ENCODE measurements at regions not wholly inside any gene's neighbourhood (a gene's known extent, or its start where the extent isn't known, plus 50 kb on each side); places are given as distances from the start of the nearest gene placed in this dataset.
"Not testable (repeated sequence)": the region's sequence is repeated elsewhere in the genome, so short reads cannot be mapped to it uniquely, and the experiment has no call there.

- no peaks in the 10 kb centered on the region for H3K27me3 ChIP-seq (ENCODE audit: control insufficient read depth in 2 of 2, insufficient read depth in 2 of 2, low read length in 2 of 2)
- H3K9ac ChIP-seq (ENCODE audit: low read depth in 1 of 2, low read length in 2 of 2) = no peak overlapping the region
- H3K9me3 ChIP-seq (ENCODE audit: control insufficient read depth in 2 of 2, low read length in 2 of 2) = no peaks in the 10 kb centered on the region
- no peak overlapping the region for H3K27ac ChIP-seq (ENCODE audit: low read depth in 2 of 2, low read length in 2 of 2)
- H3K36me3 ChIP-seq (ENCODE audit: control insufficient read depth in 2 of 2, insufficient read depth in 2 of 2, low read length in 2 of 2) = no peaks in the 10 kb centered on the region
- H3K4me1 ChIP-seq (ENCODE audit: control insufficient read depth in 2 of 2, insufficient read depth in 2 of 2, low read length in 2 of 2) = no peaks in the 10 kb centered on the region
- H3K4me3 ChIP-seq (ENCODE audit: low read length in 2 of 2) = no peak overlapping the region
Measured at GRCh38 chr12:61138415-61138759, 1121.8 kb upstream of the USP15 start.

DNA sequence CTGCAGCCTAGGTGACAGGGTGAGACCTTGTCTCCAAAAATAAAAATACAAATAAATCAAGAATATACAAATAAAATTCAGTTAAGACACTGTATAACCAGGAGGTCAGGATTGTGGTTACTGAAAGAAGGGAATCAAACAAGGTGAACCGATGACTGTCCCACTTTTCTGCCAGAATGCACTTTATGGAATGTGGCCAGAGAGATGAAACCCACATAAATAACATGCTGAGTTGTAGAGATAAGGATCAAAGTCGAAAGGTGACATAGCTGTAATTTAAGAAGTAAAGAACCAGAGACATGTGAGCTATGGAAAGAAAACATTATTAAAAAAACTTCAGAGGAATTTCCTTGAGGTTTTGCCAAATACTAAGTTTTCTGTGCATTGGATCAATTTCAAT is 1098.2 kb upstream of the USP15 start:
- no peak overlapping the region for H3K27ac ChIP-seq (ENCODE audit: low read depth in 2 of 2, low read length in 2 of 2)
- no peaks in the 10 kb centered on the region for H3K27me3 ChIP-seq (ENCODE audit: control insufficient read depth in 2 of 2, insufficient read depth in 2 of 2, low read length in 2 of 2)
- H3K4me3 ChIP-seq (ENCODE audit: low read length in 2 of 2) = no peak overlapping the region
- H3K36me3 ChIP-seq (ENCODE audit: control insufficient read depth in 2 of 2, insufficient read depth in 2 of 2, low read length in 2 of 2) = no peaks in the 10 kb centered on the region
- no peaks in the 10 kb centered on the region for H3K4me1 ChIP-seq (ENCODE audit: control insufficient read depth in 2 of 2, insufficient read depth in 2 of 2, low read length in 2 of 2)
- H3K9me3 ChIP-seq (ENCODE audit: control insufficient read depth in 2 of 2, low read length in 2 of 2) = peaks cover 0 to 3% of the 10 kb centered on the region in 2 donors
- no peak overlapping the region for H3K9ac ChIP-seq (ENCODE audit: low read depth in 1 of 2, low read length in 2 of 2)

DNA sequence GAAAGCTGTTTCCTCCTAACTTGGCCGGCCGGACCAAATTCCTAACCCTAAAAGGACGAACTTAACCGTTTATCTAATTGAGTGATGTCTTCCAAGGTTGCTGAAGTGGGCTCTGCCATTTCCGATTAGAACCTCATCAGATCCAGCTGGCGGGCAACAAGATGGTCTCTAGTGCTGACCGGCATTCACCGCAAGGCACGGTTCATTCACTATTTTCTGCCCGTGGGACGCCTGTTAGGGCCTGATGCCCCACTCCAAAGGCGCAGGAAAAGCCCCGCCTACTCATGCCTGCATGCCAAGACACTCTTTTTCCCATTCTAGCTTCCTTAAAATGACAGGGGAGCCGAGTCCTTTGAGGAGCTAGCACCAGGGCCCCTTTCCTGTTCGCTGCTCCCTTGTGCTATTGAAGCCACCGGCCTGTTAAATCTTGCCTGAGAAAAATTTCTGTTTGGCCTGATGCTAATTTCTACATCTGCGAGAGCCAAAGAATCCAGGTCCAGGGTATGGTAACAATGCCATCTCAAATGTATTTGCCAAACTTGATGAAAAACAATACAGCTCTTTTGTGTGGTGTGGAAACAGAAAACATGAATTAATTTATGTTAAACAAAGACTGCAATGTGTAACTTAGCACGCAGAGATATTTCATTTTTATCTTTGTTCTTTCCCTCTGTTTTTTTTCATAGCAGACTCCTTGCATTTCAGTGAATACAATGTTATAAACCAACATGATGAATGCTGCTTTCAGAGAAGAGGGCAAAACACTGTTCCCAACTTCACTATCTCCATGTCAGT is 1071.2 kb upstream of the USP15 start:
- Histone ChIP-seq H3K9me3 (ENCODE audit: control insufficient read depth in 2 of 2, low read length in 2 of 2) (no peaks in the 10 kb centered on the region), H3K27me3 (ENCODE audit: control insufficient read depth in 2 of 2, insufficient read depth in 2 of 2, low read length in 2 of 2) (no peaks in the 10 kb centered on the region), H3K36me3 (ENCODE audit: control insufficient read depth in 2 of 2, insufficient read depth in 2 of 2, low read length in 2 of 2) (no peaks in the 10 kb centered on the region), H3K9ac (ENCODE audit: low read depth in 1 of 2, low read length in 2 of 2) (no peak overlapping the region), H3K4me3 (ENCODE audit: low read length in 2 of 2) (no peak overlapping the region), H3K27ac (ENCODE audit: low read depth in 2 of 2, low read length in 2 of 2) (no peak overlapping the region), H3K4me1 (ENCODE audit: control insufficient read depth in 2 of 2, insufficient read depth in 2 of 2, low read length in 2 of 2) (no peaks in the 10 kb centered on the region)

- no peak overlapping the region for H3K4me3 ChIP-seq (ENCODE audit: low read length in 2 of 2)
- no peaks in the 10 kb centered on the region for H3K27me3 ChIP-seq (ENCODE audit: control insufficient read depth in 2 of 2, insufficient read depth in 2 of 2, low read length in 2 of 2)
- no peaks in the 10 kb centered on the region for H3K9me3 ChIP-seq (ENCODE audit: control insufficient read depth in 2 of 2, low read length in 2 of 2)
- no peaks in the 10 kb centered on the region for H3K36me3 ChIP-seq (ENCODE audit: control insufficient read depth in 2 of 2, insufficient read depth in 2 of 2, low read length in 2 of 2)
- H3K4me1 ChIP-seq (ENCODE audit: control insufficient read depth in 2 of 2, insufficient read depth in 2 of 2, low read length in 2 of 2) = no peaks in the 10 kb centered on the region
- no peak overlapping the region for H3K27ac ChIP-seq (ENCODE audit: low read depth in 2 of 2, low read length in 2 of 2)
- no peak overlapping the region for H3K9ac ChIP-seq (ENCODE audit: low read depth in 1 of 2, low read length in 2 of 2)
Measured at GRCh38 chr12:61213646-61214045, 1046.6 kb upstream of the USP15 start.

DNA sequence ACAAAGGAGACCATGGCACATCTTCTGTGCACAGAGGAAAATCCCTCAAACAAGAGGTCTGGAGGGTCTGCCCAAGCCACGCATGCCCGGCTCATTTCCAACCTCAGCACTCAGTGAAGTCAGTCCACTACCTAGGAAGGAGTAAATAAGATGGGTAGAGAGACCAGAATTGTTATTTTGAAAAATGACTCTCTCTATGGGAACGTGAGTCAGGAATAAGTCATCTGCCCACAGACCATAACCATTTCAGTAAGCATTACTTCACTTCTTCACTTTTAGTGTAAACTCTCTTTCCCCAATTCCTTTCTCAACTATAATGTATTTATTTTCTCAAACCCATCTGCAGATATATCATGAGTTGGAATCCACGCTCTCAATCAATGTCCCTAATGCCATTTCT is 1039.9 kb upstream of the USP15 start:
- H3K9ac ChIP-seq (ENCODE audit: low read depth in 1 of 2, low read length in 2 of 2) = no peak overlapping the region
- H3K4me3 ChIP-seq (ENCODE audit: low read length in 2 of 2) = no peak overlapping the region
- H3K27me3 ChIP-seq (ENCODE audit: control insufficient read depth in 2 of 2, insufficient read depth in 2 of 2, low read length in 2 of 2) = no peaks in the 10 kb centered on the region
- H3K4me1 ChIP-seq (ENCODE audit: control insufficient read depth in 2 of 2, insufficient read depth in 2 of 2, low read length in 2 of 2) = no peaks in the 10 kb centered on the region
- no peaks in the 10 kb centered on the region for H3K36me3 ChIP-seq (ENCODE audit: control insufficient read depth in 2 of 2, insufficient read depth in 2 of 2, low read length in 2 of 2)
- H3K27ac ChIP-seq (ENCODE audit: low read depth in 2 of 2, low read length in 2 of 2) = no peak overlapping the region
- no peaks in the 10 kb centered on the region for H3K9me3 ChIP-seq (ENCODE audit: control insufficient read depth in 2 of 2, low read length in 2 of 2)

- Histone ChIP-seq H3K9ac (ENCODE audit: low read depth in 1 of 2, low read length in 2 of 2) (no peak overlapping the region), H3K4me3 (ENCODE audit: low read length in 2 of 2) (no peak overlapping the region), H3K36me3 (ENCODE audit: control insufficient read depth in 2 of 2, insufficient read depth in 2 of 2, low read length in 2 of 2) (no peaks in the 10 kb centered on the region), H3K9me3 (ENCODE audit: control insufficient read depth in 2 of 2, low read length in 2 of 2) (peaks cover 2% of the 10 kb centered on the region in 2 donors), H3K4me1 (ENCODE audit: control insufficient read depth in 2 of 2, insufficient read depth in 2 of 2, low read length in 2 of 2) (no peaks in the 10 kb centered on the region), H3K27ac (ENCODE audit: low read depth in 2 of 2, low read length in 2 of 2) (no peak overlapping the region), H3K27me3 (ENCODE audit: control insufficient read depth in 2 of 2, insufficient read depth in 2 of 2, low read length in 2 of 2) (no peaks in the 10 kb centered on the region)
Measured at GRCh38 chr12:61232040-61232439, 1028.2 kb upstream of the USP15 start.

DNA sequence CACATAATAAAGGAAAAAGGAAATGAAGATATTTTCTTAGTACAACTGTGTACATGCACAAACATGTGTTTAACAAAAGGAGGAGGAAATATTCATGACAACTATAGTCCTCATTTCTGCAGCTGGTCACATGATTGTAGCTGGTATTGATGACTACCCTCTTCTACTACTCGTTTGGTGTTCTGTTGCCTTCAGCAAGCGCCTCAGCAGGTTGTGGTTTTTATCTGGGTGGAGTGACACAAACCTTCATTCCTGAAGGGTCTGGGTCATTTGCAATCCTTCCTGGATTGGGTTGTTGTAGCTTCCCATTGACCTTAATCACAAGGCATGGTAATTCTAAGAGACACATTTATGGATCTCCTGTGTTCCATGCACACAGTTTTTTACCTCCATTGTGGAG is 1009.9 kb upstream of the USP15 start:
- Histone ChIP-seq H3K27me3 (ENCODE audit: control insufficient read depth in 2 of 2, insufficient read depth in 2 of 2, low read length in 2 of 2) (no peaks in the 10 kb centered on the region), H3K9me3 (ENCODE audit: control insufficient read depth in 2 of 2, low read length in 2 of 2) (no peaks in the 10 kb centered on the region), H3K9ac (ENCODE audit: low read depth in 1 of 2, low read length in 2 of 2) (no peak overlapping the region), H3K4me3 (ENCODE audit: low read length in 2 of 2) (no peak overlapping the region), H3K36me3 (ENCODE audit: control insufficient read depth in 2 of 2, insufficient read depth in 2 of 2, low read length in 2 of 2) (no peaks in the 10 kb centered on the region), H3K27ac (ENCODE audit: low read depth in 2 of 2, low read length in 2 of 2) (no peak overlapping the region), H3K4me1 (ENCODE audit: control insufficient read depth in 2 of 2, insufficient read depth in 2 of 2, low read length in 2 of 2) (no peaks in the 10 kb centered on the region)

DNA sequence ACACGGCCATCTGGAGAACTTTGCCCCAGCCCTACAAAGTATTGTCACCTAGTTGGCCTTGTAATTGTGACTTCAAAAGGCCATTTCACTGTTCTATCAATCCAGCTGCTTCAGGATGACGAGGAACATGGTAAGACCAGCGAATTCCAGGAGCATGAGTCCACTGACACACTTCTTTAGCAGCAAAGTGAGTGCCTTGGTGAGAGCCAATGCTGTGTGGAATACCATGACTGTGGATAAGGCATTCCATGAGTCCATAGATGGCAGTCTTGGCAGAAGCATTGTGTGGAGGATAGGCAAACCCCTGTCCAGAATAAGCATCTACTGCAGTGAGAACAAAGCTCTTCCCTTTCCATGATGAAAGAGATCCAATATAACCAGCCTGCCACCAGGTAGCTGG is 1009.1 kb upstream of the USP15 start:
- no peak overlapping the region for H3K27ac ChIP-seq (ENCODE audit: low read depth in 2 of 2, low read length in 2 of 2)
- no peak overlapping the region for H3K4me3 ChIP-seq (ENCODE audit: low read length in 2 of 2)
- no peak overlapping the region for H3K9ac ChIP-seq (ENCODE audit: low read depth in 1 of 2, low read length in 2 of 2)
- no peaks in the 10 kb centered on the region for H3K27me3 ChIP-seq (ENCODE audit: control insufficient read depth in 2 of 2, insufficient read depth in 2 of 2, low read length in 2 of 2)
- no peaks in the 10 kb centered on the region for H3K36me3 ChIP-seq (ENCODE audit: control insufficient read depth in 2 of 2, insufficient read depth in 2 of 2, low read length in 2 of 2)
- no peaks in the 10 kb centered on the region for H3K9me3 ChIP-seq (ENCODE audit: control insufficient read depth in 2 of 2, low read length in 2 of 2)
- H3K4me1 ChIP-seq (ENCODE audit: control insufficient read depth in 2 of 2, insufficient read depth in 2 of 2, low read length in 2 of 2) = no peaks in the 10 kb centered on the region

DNA sequence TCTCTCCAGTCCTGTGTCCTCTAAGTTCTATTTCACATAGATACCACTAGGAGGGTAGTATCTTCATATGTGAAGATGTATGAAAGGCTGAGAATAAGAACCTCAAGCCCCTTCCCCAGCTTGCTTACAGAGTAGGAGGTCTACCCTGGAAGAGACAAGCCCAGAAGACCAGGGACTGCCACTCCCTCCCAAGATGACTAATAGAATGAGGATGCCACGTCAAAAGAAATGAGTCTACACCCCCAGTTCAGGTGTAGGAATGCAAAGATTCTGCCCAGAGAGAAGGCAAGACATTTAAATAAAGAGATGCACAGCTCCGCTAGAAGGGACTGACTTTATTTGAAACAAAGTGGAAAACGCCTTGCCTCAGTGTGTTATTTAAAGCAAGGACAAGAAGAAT is 1006.0 kb upstream of the USP15 start:
- H3K9me3 ChIP-seq (ENCODE audit: control insufficient read depth in 2 of 2, low read length in 2 of 2) = no peaks in the 10 kb centered on the region
- no peak overlapping the region for H3K27ac ChIP-seq (ENCODE audit: low read depth in 2 of 2, low read length in 2 of 2)
- H3K9ac ChIP-seq (ENCODE audit: low read depth in 1 of 2, low read length in 2 of 2) = no peak overlapping the region
- no peaks in the 10 kb centered on the region for H3K27me3 ChIP-seq (ENCODE audit: control insufficient read depth in 2 of 2, insufficient read depth in 2 of 2, low read length in 2 of 2)
- no peaks in the 10 kb centered on the region for H3K4me1 ChIP-seq (ENCODE audit: control insufficient read depth in 2 of 2, insufficient read depth in 2 of 2, low read length in 2 of 2)
- H3K36me3 ChIP-seq (ENCODE audit: control insufficient read depth in 2 of 2, insufficient read depth in 2 of 2, low read length in 2 of 2) = no peaks in the 10 kb centered on the region
- H3K4me3 ChIP-seq (ENCODE audit: low read length in 2 of 2) = no peak overlapping the region

DNA sequence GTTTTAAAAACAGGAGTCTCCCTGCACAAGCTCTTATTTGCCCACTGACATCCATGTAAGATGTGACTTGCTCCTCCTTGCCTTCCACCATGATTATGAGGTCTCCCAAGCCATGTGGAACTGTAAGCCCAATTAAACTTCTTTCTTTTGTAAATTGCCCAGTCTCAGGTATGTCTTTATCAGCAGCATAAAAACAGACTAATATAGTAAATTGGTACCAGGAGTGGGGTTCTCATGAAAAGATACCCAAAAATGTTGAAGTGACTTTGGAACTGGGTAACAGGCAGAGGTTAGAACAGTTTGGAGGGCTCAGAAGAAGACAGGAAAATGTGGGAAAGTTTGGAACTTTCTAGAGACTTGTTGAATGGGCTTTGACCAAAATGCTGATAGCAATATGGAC is 995.9 kb upstream of the USP15 start:
- H3K36me3 ChIP-seq (ENCODE audit: control insufficient read depth in 2 of 2, insufficient read depth in 2 of 2, low read length in 2 of 2); H3K4me3 ChIP-seq (ENCODE audit: low read length in 2 of 2); H3K27me3 ChIP-seq (ENCODE audit: control insufficient read depth in 2 of 2, insufficient read depth in 2 of 2, low read length in 2 of 2); H3K4me1 ChIP-seq (ENCODE audit: control insufficient read depth in 2 of 2, insufficient read depth in 2 of 2, low read length in 2 of 2); H3K9ac ChIP-seq (ENCODE audit: low read depth in 1 of 2, low read length in 2 of 2); H3K27ac ChIP-seq (ENCODE audit: low read depth in 2 of 2, low read length in 2 of 2); H3K9me3 ChIP-seq (ENCODE audit: control insufficient read depth in 2 of 2, low read length in 2 of 2): not testable (repeated sequence)

GRCh38 chr12:61267474-61267873 is 992.7 kb upstream of the USP15 start:
- no peak overlapping the region for H3K4me3 ChIP-seq (ENCODE audit: low read length in 2 of 2)
- no peak overlapping the region for H3K27ac ChIP-seq (ENCODE audit: low read depth in 2 of 2, low read length in 2 of 2)
- H3K27me3 ChIP-seq (ENCODE audit: control insufficient read depth in 2 of 2, insufficient read depth in 2 of 2, low read length in 2 of 2) = no peaks in the 10 kb centered on the region
- no peaks in the 10 kb centered on the region for H3K4me1 ChIP-seq (ENCODE audit: control insufficient read depth in 2 of 2, insufficient read depth in 2 of 2, low read length in 2 of 2)
- no peaks in the 10 kb centered on the region for H3K9me3 ChIP-seq (ENCODE audit: control insufficient read depth in 2 of 2, low read length in 2 of 2)
- H3K36me3 ChIP-seq (ENCODE audit: control insufficient read depth in 2 of 2, insufficient read depth in 2 of 2, low read length in 2 of 2) = no peaks in the 10 kb centered on the region
- H3K9ac ChIP-seq (ENCODE audit: low read depth in 1 of 2, low read length in 2 of 2) = no peak overlapping the region
